ENCODE measurements at regions not wholly inside any gene's neighbourhood (a gene's known extent, or its start where the extent isn't known, plus 50 kb on each side); places are given as distances from the start of the nearest gene placed in this dataset.

GRCh38 chr9:109905472-109905871 lies 125.5 kb downstream of the PALM2AKAP2 start:
- no peak for TF ChIP-seq CBX8 (IDR thresholded peaks at IDR 0.05)
- no peak for TF ChIP-seq SREBF2 (IDR thresholded peaks at IDR 0.05)
- no peak for TF ChIP-seq RCOR1 (IDR thresholded peaks at IDR 0.05; ENCODE audit: low read depth, low read length)
- TF ChIP-seq FOSB (CRISPR knock-in tag; IDR thresholded peaks at IDR 0.05), result no peak
- TF ChIP-seq FOXS1 (CRISPR knock-in tag; IDR thresholded peaks at IDR 0.05), result no peak
- TF ChIP-seq HOXA7 (CRISPR knock-in tag; IDR thresholded peaks at IDR 0.05), result no peak
- no peak for TF ChIP-seq EHMT2 (IDR thresholded peaks at IDR 0.05; ENCODE audit: low read depth)
- TF ChIP-seq HMGXB4 (CRISPR knock-in tag; IDR thresholded peaks at IDR 0.05; ENCODE audit: borderline replicate concordance), result no peak
- no peak for TF ChIP-seq NFE2L2 (conservative IDR thresholded peaks at IDR 0.05; ENCODE audit: low read length)
- TF ChIP-seq HOXB5 (CRISPR knock-in tag; IDR thresholded peaks at IDR 0.05), result no peak
- TF ChIP-seq KDM5A (IDR thresholded peaks at IDR 0.05), result no peak
- no peak overlapping the region for H3K4me3 ChIP-seq
- H3K4me1 ChIP-seq, result peaks cover 4% of the 10 kb centered on the region
- ChIA-PET CTCF (interaction anchor here (2.6 to 16.5 kb wide), 4 partner anchors 8 to 252 kb away, joined by 22 to 343 read pairs (median 122); no protein-coding TSS in a partner anchor), POLR2A (no interaction called here)
- WGBS (ENCODE audit: missing lambda C conversion rate), result 93% methylated on average over 9 of the region's 9 CpGs
- H3K4me2 ChIP-seq, result no peak overlapping the region
- no peak for DNase-seq (ENCODE audit: low read depth in 1 of 2, low spot score in 1 of 2)
- H3K9me3 ChIP-seq, result no peaks in the 10 kb centered on the region
- FAIRE-seq, result no peak
- H3K27ac ChIP-seq, result no peak overlapping the region
- no peak for ATAC-seq

- H3K27ac ChIP-seq, result no peak overlapping the region
- H3K4me3 ChIP-seq, result no peak overlapping the region
- no peak overlapping the region for H3K4me2 ChIP-seq
- POLR2A ChIA-PET, result interaction anchor here (0.5 kb wide), 1 partner anchor 150 kb away, joined by 3 read pairs; no protein-coding TSS in a partner anchor
- H3K9me3 ChIP-seq, result no peaks in the 10 kb centered on the region
- WGBS (ENCODE audit: missing lambda C conversion rate), result 79% methylated on average over 2 of the region's 2 CpGs
- DNase-seq (ENCODE audit: low read depth in 1 of 2, low spot score in 1 of 2) (no peak), ATAC-seq (no peak), FAIRE-seq (no peak)
- TF ChIP-seq PHF8 (IDR thresholded peaks at IDR 0.05; ENCODE audit: borderline replicate concordance, low read depth) (no peak), TFCP2L1 (CRISPR knock-in tag; IDR thresholded peaks at IDR 0.05) (no peak), EHF (CRISPR knock-in tag; IDR thresholded peaks at IDR 0.05) (no peak), RAD21 (conservative IDR thresholded peaks at IDR 0.05 in 1 of 2, IDR thresholded peaks at IDR 0.05 in 1 of 2) (0 out of 5 replicates have a peak, but pooled peaks of 1 of the 2 experiments have one; percentile 9), RNF2 (IDR thresholded peaks at IDR 0.05; ENCODE audit: borderline replicate concordance, low read depth) (no peak), CEBPB (IDR thresholded peaks at IDR 0.05) (no peak)
- CTCF ChIA-PET, result interaction anchor here (1.1 to 16.5 kb wide), 5 partner anchors 150 to 332 kb away, joined by 3 to 343 read pairs (median 4); no protein-coding TSS in a partner anchor
- H3K4me1 ChIP-seq, result peaks cover 18% of the 10 kb centered on the region
Measured at GRCh38 chr9:109906766-109907382, 126.9 kb downstream of the PALM2AKAP2 start.

- Histone ChIP-seq H3K4me2 (no peak overlapping the region), H3K27ac (no peak overlapping the region), H3K9me3 (no peaks in the 10 kb centered on the region), H3K4me1 (peaks cover 24% of the 10 kb centered on the region), H3K4me3 (no peak overlapping the region)
- no peak for FAIRE-seq
- ATAC-seq, result no peak
- WGBS (ENCODE audit: missing lambda C conversion rate), result 86% methylated on average over 5 of the region's 5 CpGs
- CTCF ChIA-PET, result interaction anchor here (1.1 to 16.5 kb wide), 5 partner anchors 149 to 332 kb away, joined by 3 to 343 read pairs (median 4); no protein-coding TSS in a partner anchor
- POLR2A ChIA-PET, result interaction anchor here (0.5 kb wide), 1 partner anchor 150 kb away, joined by 3 read pairs; no protein-coding TSS in a partner anchor
- no peak for DNase-seq (ENCODE audit: low read depth in 1 of 2, low spot score in 1 of 2)
- no peak for TF ChIP-seq CBX8 (IDR thresholded peaks at IDR 0.05)
- TF ChIP-seq REST (IDR thresholded peaks at IDR 0.05), result no peak
- no peak for TF ChIP-seq GATA3 (IDR thresholded peaks at IDR 0.05; ENCODE audit: borderline replicate concordance)
- no peak for TF ChIP-seq HDAC2 (IDR thresholded peaks at IDR 0.05)
- no peak for TF ChIP-seq HOXB13 (CRISPR knock-in tag; IDR thresholded peaks at IDR 0.05; ENCODE audit: low read depth)
- TF ChIP-seq RCOR1 (IDR thresholded peaks at IDR 0.05; ENCODE audit: low read depth, low read length), result no peak
- TF ChIP-seq RFX5 (IDR thresholded peaks at IDR 0.05), result no peak
- no peak for TF ChIP-seq TP53 (CRISPR knock-in tag; IDR thresholded peaks at IDR 0.05)
- TF ChIP-seq CHD2 (IDR thresholded peaks at IDR 0.05; ENCODE audit: low read length, partially characterized antibody), result no peak
- TF ChIP-seq ATOH8 (CRISPR knock-in tag; IDR thresholded peaks at IDR 0.05; ENCODE audit: low read depth), result no peak
- no peak for TF ChIP-seq SREBF2 (IDR thresholded peaks at IDR 0.05)
- TF ChIP-seq ZNF302 (CRISPR knock-in tag; IDR thresholded peaks at IDR 0.05), result no peak
- no peak for TF ChIP-seq JUN (IDR thresholded peaks at IDR 0.05)
- no peak for TF ChIP-seq POLR2AphosphoS2 (conservative IDR thresholded peaks at IDR 0.05; ENCODE audit: low read length)
- no peak for TF ChIP-seq EP300 (IDR thresholded peaks at IDR 0.05)
Measured at GRCh38 chr9:109907400-109907799, 127.4 kb downstream of the PALM2AKAP2 start.

All from A549 (cell line).